DMS153 treated with DMSO at 0.1 percent for 48 hours (cell line): ENCODE measurements at regions not wholly inside any gene's neighbourhood (a gene's known extent, or its start where the extent isn't known, plus 50 kb on each side); places are given as distances from the start of the nearest gene placed in this dataset.

Experiments used
- DNase-seq: peaks from one replicate; lab custom pipeline; 2025; ENCODE audit not compliant: unreplicated experiment; lab: John Stamatoyannopoulos, UW

- no peak for DNase-seq
Observed at GRCh38 chr9:21746550-21746949, 55.9 kb upstream of the MTAP start.

- no peak for DNase-seq
Observed at GRCh38 chr9:21747175-21747574, 55.3 kb upstream of the MTAP start.

- DNase-seq = no peak
Observed at GRCh38 chr9:21750021-21750735, 52.3 kb upstream of the MTAP start.

GRCh38 chr9:21751998-21752397, 50.4 kb upstream of the MTAP start:
- DNase-seq = no peak
